Kidney (tissue), 13 donors: ENCODE measurements at regions not wholly inside any gene's neighbourhood (a gene's known extent, or its start where the extent isn't known, plus 50 kb on each side); places are given as distances from the start of the nearest gene placed in this dataset.

Source experiments
- DNase-seq, 5 donors: peaks; one replicate each; pipeline ENCODE4 v3.0.0-alpha.2; 2013 to 2020
- FAIRE-seq: peaks from 2 replicates; lab custom pipeline; 2012; peaks lifted over from hg19 to GRCh38; lab: Jason Lieb, UNC
- H3K27ac ChIP-seq, 2 donors: one replicate each; pipeline ENCODE4 v1.7.0; 2013; ENCODE audit warnings: low read depth in 2 of 2, low read length in 2 of 2, inconsistent platforms in 1 of 2
- H3K27me3 ChIP-seq: one replicate; pipeline ENCODE4 v1.7.1; 2013; ENCODE audit warnings: low read length, inconsistent platforms; ENCODE audit not compliant: control insufficient read depth, insufficient read depth
- H3K36me3 ChIP-seq, 3 donors: one replicate each; pipeline versions ENCODE4 v1.7.0 to v1.7.1; 2013; ENCODE audit warnings: low read length in 3 of 3, control low read depth in 1 of 3, inconsistent platforms in 1 of 3; ENCODE audit not compliant: insufficient read depth in 3 of 3, control insufficient read depth in 2 of 3
- H3K4me1 ChIP-seq, 3 donors: one replicate each; pipeline versions ENCODE4 v1.7.0 to v1.7.1; 2013; ENCODE audit warnings: low read length in 3 of 3, inconsistent platforms in 1 of 3, low read depth in 1 of 3; ENCODE audit not compliant: control insufficient read depth in 2 of 3, insufficient read depth in 2 of 3
- H3K4me3 ChIP-seq, 3 donors: one replicate each; pipeline versions ENCODE4 v1.7.0 to v1.8.1; 2013; ENCODE audit warnings: low read length in 3 of 3, control low read depth in 1 of 3, inconsistent platforms in 1 of 3
- H3K9ac ChIP-seq, 3 donors: one replicate each; pipeline versions ENCODE4 v1.7.0 to v1.7.1; 2013; ENCODE audit warnings: low read length in 3 of 3, control low read depth in 1 of 3, inconsistent platforms in 1 of 3
- H3K9me3 ChIP-seq, 3 donors: one replicate each; pipeline versions ENCODE4 v1.7.0 to v1.7.1; 2013; ENCODE audit warnings: low read length in 3 of 3, control low read depth in 1 of 3, inconsistent platforms in 1 of 3; ENCODE audit not compliant: control insufficient read depth in 2 of 3, insufficient read depth in 1 of 3
- CTCF ChIP-seq: IDR thresholded peaks from 3 replicates; pipeline ENCODE4 v1.5.1; 2012; ENCODE audit warnings: mild to moderate bottlenecking, moderate library complexity, borderline replicate concordance; ENCODE audit not compliant: insufficient read depth; ENCODE audit errors: extremely low read depth
- intact Hi-C: fragments of 100-400 bp; cut with DNase I; formaldehyde crosslinking; loops from one replicate; pipeline ENCODE4 v1.11.1; 2022
- donor health status: control.
- donor health status: control.
- donor health status: control.
- donor health status: control.
- donor health status: control.
- donor health status: DM: yes; HTN: yes; CAD: no.
- donor health status: Normal renal cell carcinoma (clear cell type).

- H3K9ac ChIP-seq = no peak overlapping the region
- TF ChIP-seq CTCF = no peak
- no peaks in the 10 kb centered on the region for H3K27me3 ChIP-seq
- no peak overlapping the region for H3K27ac ChIP-seq
- FAIRE-seq = no peak
- no peak for DNase-seq
- no peaks in the 10 kb centered on the region for H3K36me3 ChIP-seq
- H3K9me3 ChIP-seq = no peaks in the 10 kb centered on the region
- H3K4me3 ChIP-seq = no peak overlapping the region
- intact Hi-C loops = no loop called here
- H3K4me1 ChIP-seq = no peaks in the 10 kb centered on the region
Observed at GRCh38 chr4:8737601-8738279, 133.9 kb downstream of the HMX1 start.

GRCh38 chr4:8737075-8737474, 134.6 kb downstream of the HMX1 start:
- TF ChIP-seq CTCF = no peak
- Histone ChIP-seq H3K27ac (no peak overlapping the region), H3K9me3 (no peaks in the 10 kb centered on the region), H3K4me1 (no peaks in the 10 kb centered on the region), H3K9ac (no peak overlapping the region), H3K4me3 (no peak overlapping the region), H3K27me3 (no peaks in the 10 kb centered on the region), H3K36me3 (no peaks in the 10 kb centered on the region)
- DNase-seq (no peak), FAIRE-seq (no peak)
- intact Hi-C loops = no loop called here

GRCh38 chr4:8736090-8736825, 135.4 kb downstream of the HMX1 start:
- Histone ChIP-seq H3K9ac (no peak overlapping the region), H3K4me1 (no peaks in the 10 kb centered on the region), H3K27me3 (no peaks in the 10 kb centered on the region), H3K36me3 (no peaks in the 10 kb centered on the region), H3K9me3 (no peaks in the 10 kb centered on the region), H3K27ac (no peak overlapping the region), H3K4me3 (no peak overlapping the region)
- intact Hi-C loops = no loop called here
- TF ChIP-seq CTCF = no peak
- FAIRE-seq = no peak
- DNase-seq = no peak
